Prostate gland (tissue), 2 donors: ENCODE measurements at regions not wholly inside any gene's neighbourhood (a gene's known extent, or its start where the extent isn't known, plus 50 kb on each side); places are given as distances from the start of the nearest gene placed in this dataset.

Source experiments
- DNase-seq: peaks from one replicate; pipeline ENCODE4 v3.0.0-alpha.2; 2019; ENCODE audit warnings: low spot score
- H3K27ac ChIP-seq, 2 donors: fragments of 200-600 bp; sonication (generic); 2 replicates each; pipeline ENCODE4 v1.5.1; 2017 to 2019
- H3K27me3 ChIP-seq: fragments of 200-600 bp; sonication (generic); replicated peaks from 2 replicates; pipeline ENCODE4 v1.5.1; 2019; ENCODE audit not compliant: insufficient read depth
- H3K36me3 ChIP-seq, 2 donors: fragments of 200-600 bp; sonication (generic); 1 replicate in 1 of 2; 2 replicates in 1 of 2; pipeline versions ENCODE4 v1.5.1 to v1.8.1; 2017 to 2019
- H3K4me1 ChIP-seq: fragments of 200-600 bp; sonication (generic); replicated peaks from 2 replicates; pipeline ENCODE4 v1.5.1; 2019
- H3K4me3 ChIP-seq, 2 donors: fragments of 200-600 bp; sonication (generic); 2 replicates each; pipeline ENCODE4 v1.5.1; 2017 to 2019
- H3K9me3 ChIP-seq: fragments of 200-600 bp; sonication (generic); 2 replicates; pipeline ENCODE4 v1.5.1; 2017
- POLR2A ChIP-seq: fragments of 450-650 bp; IDR thresholded peaks from one replicate; pipeline ENCODE4 v1.6.1; 2016; ENCODE audit warnings: antibody characterized with exemption, mild to moderate bottlenecking
- POLR2AphosphoS5 ChIP-seq: sonication (generic); formaldehyde crosslinking; IDR thresholded peaks from one replicate; pipeline ENCODE4 v1.6.1; 2017; ENCODE audit warnings: antibody characterized with exemption
- WGBS: methylation state at CpG from one replicate; pipeline ENCODE4 v1.1.5; 2018; 5-methylcytosine and 5-hydroxymethylcytosine counted together
- intact Hi-C: fragments of 100-400 bp; cut with DNase I; formaldehyde crosslinking; loops from one replicate; pipeline ENCODE4 v1.14.2; 2022
- TF ChIP-seq, protein P1 (sequence below), 4 experiments: fragments of 200-600 bp in 2 of 4; fragments of 450-650 bp in 2 of 4; sonication (generic) in 2 of 4; IDR thresholded peaks; 1 replicate in 3 of 4; 2 replicates in 1 of 4; pipeline ENCODE4 v1.5.1; 2016 to 2019; ENCODE audit warnings: antibody characterized with exemption in 4 of 4, mild to moderate bottlenecking in 2 of 4, moderate library complexity in 2 of 4

DNA sequence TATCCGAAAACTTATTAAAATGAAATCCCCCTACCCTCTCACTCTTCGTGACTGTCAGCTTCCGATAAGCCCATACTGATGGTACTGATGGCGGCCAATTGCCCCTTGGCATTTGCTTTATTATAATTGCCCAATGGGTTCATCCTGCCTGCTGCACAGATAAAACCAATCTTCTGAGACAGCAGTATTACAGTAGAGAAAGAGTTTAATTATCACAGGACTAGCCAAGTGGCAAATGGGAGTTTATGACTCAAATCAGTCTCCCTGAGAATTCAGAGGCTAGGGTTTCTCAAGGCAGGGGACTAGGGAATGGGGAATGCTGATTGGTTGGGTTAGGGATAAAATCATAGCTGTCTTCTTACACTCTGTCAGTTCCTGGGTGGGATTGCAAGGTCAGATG is 259.5 kb downstream of the SOD2 start:
- no peak for DNase-seq
- Histone ChIP-seq H3K4me3 (no peak overlapping the region), H3K4me1 (no peaks in the 10 kb centered on the region), H3K27me3 (no peaks in the 10 kb centered on the region), H3K27ac (no peak overlapping the region), H3K9me3 (no peaks in the 10 kb centered on the region), H3K36me3 (no peaks in the 10 kb centered on the region)
- 96% methylated on average over 4 of the region's 4 CpGs for WGBS
- TF ChIP-seq POLR2A, result no peak
- TF ChIP-seq POLR2AphosphoS5, result no peak
- TF ChIP-seq, protein P1, sequence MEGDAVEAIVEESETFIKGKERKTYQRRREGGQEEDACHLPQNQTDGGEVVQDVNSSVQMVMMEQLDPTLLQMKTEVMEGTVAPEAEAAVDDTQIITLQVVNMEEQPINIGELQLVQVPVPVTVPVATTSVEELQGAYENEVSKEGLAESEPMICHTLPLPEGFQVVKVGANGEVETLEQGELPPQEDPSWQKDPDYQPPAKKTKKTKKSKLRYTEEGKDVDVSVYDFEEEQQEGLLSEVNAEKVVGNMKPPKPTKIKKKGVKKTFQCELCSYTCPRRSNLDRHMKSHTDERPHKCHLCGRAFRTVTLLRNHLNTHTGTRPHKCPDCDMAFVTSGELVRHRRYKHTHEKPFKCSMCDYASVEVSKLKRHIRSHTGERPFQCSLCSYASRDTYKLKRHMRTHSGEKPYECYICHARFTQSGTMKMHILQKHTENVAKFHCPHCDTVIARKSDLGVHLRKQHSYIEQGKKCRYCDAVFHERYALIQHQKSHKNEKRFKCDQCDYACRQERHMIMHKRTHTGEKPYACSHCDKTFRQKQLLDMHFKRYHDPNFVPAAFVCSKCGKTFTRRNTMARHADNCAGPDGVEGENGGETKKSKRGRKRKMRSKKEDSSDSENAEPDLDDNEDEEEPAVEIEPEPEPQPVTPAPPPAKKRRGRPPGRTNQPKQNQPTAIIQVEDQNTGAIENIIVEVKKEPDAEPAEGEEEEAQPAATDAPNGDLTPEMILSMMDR (IDR thresholded peaks at IDR 0.05), result no peak
- intact Hi-C loops, result no loop called here

DNA sequence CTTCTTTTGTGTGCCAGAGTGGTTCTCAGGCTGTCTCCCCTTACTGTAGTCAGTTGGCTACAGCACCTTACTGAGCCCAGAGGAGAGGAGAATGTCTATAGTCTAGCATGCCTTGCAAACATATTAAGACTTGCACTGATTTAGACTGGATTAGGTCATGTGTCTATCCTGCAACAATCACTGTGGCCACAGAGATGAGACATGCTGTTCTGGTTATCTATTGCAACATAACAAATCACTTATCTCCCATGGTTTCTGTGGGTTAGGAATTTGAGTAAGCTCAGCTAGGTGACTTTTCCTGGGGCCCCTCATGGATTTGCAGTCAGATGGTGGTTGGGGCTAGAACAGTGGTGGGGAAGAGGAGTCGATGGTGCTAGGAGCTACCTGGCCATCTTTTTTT is 261.3 kb downstream of the SOD2 start:
- no peaks in the 10 kb centered on the region for H3K4me1 ChIP-seq
- no peaks in the 10 kb centered on the region for H3K36me3 ChIP-seq
- H3K27me3 ChIP-seq, result no peaks in the 10 kb centered on the region
- no peaks in the 10 kb centered on the region for H3K9me3 ChIP-seq
- DNase-seq, result no peak
- TF ChIP-seq POLR2AphosphoS5 (no peak), POLR2A (no peak)
- TF ChIP-seq, protein P1 (IDR thresholded peaks at IDR 0.05), result no peak
- no peak overlapping the region for H3K27ac ChIP-seq
- 100% methylated on average over 1 of the region's 1 CpG for WGBS
- intact Hi-C loops, result no loop called here
- H3K4me3 ChIP-seq, result no peak overlapping the region

GRCh38 chr6:159430323-159430722 is 261.1 kb downstream of the FNDC1 start:
- WGBS, result 76% methylated on average over 3 of the region's 3 CpGs
- Histone ChIP-seq H3K4me3 (no peak overlapping the region), H3K27me3 (no peaks in the 10 kb centered on the region), H3K9me3 (no peaks in the 10 kb centered on the region), H3K4me1 (no peaks in the 10 kb centered on the region), H3K36me3 (no peaks in the 10 kb centered on the region), H3K27ac (no peak overlapping the region)
- intact Hi-C loops, result no loop called here
- TF ChIP-seq, protein P1 (IDR thresholded peaks at IDR 0.05), result no peak
- no peak for DNase-seq

- H3K27ac ChIP-seq, result no peak overlapping the region
- H3K36me3 ChIP-seq, result no peaks in the 10 kb centered on the region
- no peaks in the 10 kb centered on the region for H3K27me3 ChIP-seq
- DNase-seq, result no peak
- no peak overlapping the region for H3K4me3 ChIP-seq
- H3K9me3 ChIP-seq, result no peaks in the 10 kb centered on the region
- intact Hi-C loops, result no loop called here
- WGBS, result 46% methylated on average over 2 of the region's 2 CpGs
- H3K4me1 ChIP-seq, result no peaks in the 10 kb centered on the region
- TF ChIP-seq, protein P1 (IDR thresholded peaks at IDR 0.05), result no peak
- TF ChIP-seq POLR2A (no peak), POLR2AphosphoS5 (no peak)
These were observed 260.2 kb downstream of the FNDC1 start for GRCh38 chr6:159429433-159429832.

GRCh38 chr6:159427771-159428170 is 258.6 kb downstream of the FNDC1 start:
- Histone ChIP-seq H3K36me3 (no peaks in the 10 kb centered on the region), H3K4me1 (no peaks in the 10 kb centered on the region), H3K27ac (no peak overlapping the region), H3K27me3 (no peaks in the 10 kb centered on the region), H3K9me3 (no peaks in the 10 kb centered on the region), H3K4me3 (no peak overlapping the region)
- DNase-seq, result no peak
- TF ChIP-seq POLR2AphosphoS5 (no peak), POLR2A (no peak)
- TF ChIP-seq, protein P1 (IDR thresholded peaks at IDR 0.05), result no peak
- 42% methylated on average over 3 of the region's 3 CpGs for WGBS
- intact Hi-C loops, result no loop called here
